ENCODE measurements at regions not wholly inside any gene's neighbourhood (a gene's known extent, or its start where the extent isn't known, plus 50 kb on each side); places are given as distances from the start of the nearest gene placed in this dataset.

- H3K4me2 ChIP-seq (ENCODE audit: insufficient read depth in 1 of 2, low read depth in 2 of 2, low read length in 2 of 2) = no peak overlapping the region
- no peak overlapping the region for H4K8ac ChIP-seq (ENCODE audit: extremely low read depth, insufficient read depth, low read length)
- ChIA-PET CTCF (ENCODE audit: partially characterized antibody) (no interaction called here), POLR2A (ENCODE audit: partially characterized antibody) (no interaction called here)
- H3K56ac ChIP-seq (replicated peaks; ENCODE audit: insufficient read length, low read depth, low read length) = no peak overlapping the region
- no peak overlapping the region for H2AK5ac ChIP-seq (ENCODE audit: low read depth, low read length)
- H3K27me3 ChIP-seq (replicated peaks in 1 of 4; ENCODE audit: control insufficient read depth in 3 of 4, extremely low read depth in 1 of 4, insufficient read depth in 3 of 4, low read length in 3 of 4) = no peaks in the 10 kb centered on the region
- H4K20me1 ChIP-seq (replicated peaks in 1 of 2; ENCODE audit: control insufficient read depth in 1 of 2, insufficient read depth in 2 of 2, low read length in 2 of 2) = no peaks in the 10 kb centered on the region
- H3K79me1 ChIP-seq (ENCODE audit: low read depth, low read length) = no peaks in the 10 kb centered on the region
- H3K79me2 ChIP-seq (ENCODE audit: control insufficient read depth in 1 of 2, insufficient read depth in 2 of 2, low read length in 2 of 2) = no peaks in the 10 kb centered on the region
- H3K4ac ChIP-seq (replicated peaks; ENCODE audit: insufficient read length, low read depth, low read length) = no peak overlapping the region
- H2AFZ ChIP-seq (ENCODE audit: low read length) = no peak overlapping the region
- no peak for DNase-seq (ENCODE audit: low read depth in 1 of 2, low spot score in 2 of 2)
- H3K27ac ChIP-seq (ENCODE audit: low read depth, low read length) = no peak overlapping the region
- H4K5ac ChIP-seq (ENCODE audit: insufficient read length, low read depth, low read length) = no peak overlapping the region
- H2BK20ac ChIP-seq (ENCODE audit: low read length) = no peak overlapping the region
- no peak overlapping the region for H2BK5ac ChIP-seq (ENCODE audit: low read depth, low read length)
- no peak overlapping the region for H2BK120ac ChIP-seq (replicated peaks; ENCODE audit: low read depth, low read length)
- WGBS, 2 experiments (ENCODE audit: extremely low coverage in 1 of 2, insufficient coverage in 1 of 2, insufficient read length in 1 of 2, insufficient replicate concordance in 2 of 2, low coverage in 1 of 2, low lambda C conversion rate in 2 of 2, missing lambda C conversion rate in 1 of 2) = 84% methylated on average over 1 of the region's 1 CpG; no CpG with 5 or more reads in 1 of the 2 experiments
- no peak overlapping the region for H2BK12ac ChIP-seq (ENCODE audit: low read depth, low read length)
- no peak overlapping the region for H3K9ac ChIP-seq (replicated peaks in 1 of 4; ENCODE audit: extremely low read depth in 1 of 4, low read depth in 3 of 4, low read length in 3 of 4)
- no peaks in the 10 kb centered on the region for H3K23me2 ChIP-seq (ENCODE audit: low read depth, low read length)
- no peak overlapping the region for H3K23ac ChIP-seq (ENCODE audit: insufficient read length)
- H3K4me1 ChIP-seq (replicated peaks in 1 of 4; ENCODE audit: control insufficient read depth in 3 of 4, insufficient read depth in 4 of 4, low read length in 3 of 4) = no peaks in the 10 kb centered on the region
- H3K14ac ChIP-seq (ENCODE audit: insufficient read length) = no peak overlapping the region
- H3K4me3 ChIP-seq (ENCODE audit: extremely low read depth in 1 of 4, insufficient read depth in 2 of 4, low read depth in 3 of 4, low read length in 4 of 4) = no peak overlapping the region
- H3K18ac ChIP-seq (ENCODE audit: extremely low read depth, low read length) = no peak overlapping the region
- H4K91ac ChIP-seq (replicated peaks; ENCODE audit: insufficient read length, low read length) = no peak overlapping the region
- no peaks in the 10 kb centered on the region for H3K9me3 ChIP-seq (ENCODE audit: insufficient read depth in 2 of 2, low read depth in 1 of 2, low read length in 1 of 2)
- no peaks in the 10 kb centered on the region for H3K36me3 ChIP-seq (ENCODE audit: control insufficient read depth in 2 of 4, insufficient read depth in 4 of 4, low read length in 3 of 4)
- no peak for FAIRE-seq
- H2BK15ac ChIP-seq (ENCODE audit: low read length) = no peak overlapping the region
- no peak for TF ChIP-seq TCF12 (IDR thresholded peaks at IDR 0.05; ENCODE audit: low read depth, low read length)
These were observed 268.8 kb upstream of the SMIM31 start for GRCh38 chr4:164485136-164485535.

All from H1 (cell line).